ENCODE measurements at regions not wholly inside any gene's neighbourhood (a gene's known extent, or its start where the extent isn't known, plus 50 kb on each side); places are given as distances from the start of the nearest gene placed in this dataset.

GRCh38 chr9:127553793-127554192 lies 58.3 kb upstream of the STXBP1 start:
- WGBS, 3 donors, result 71 to 93% (median 90%) methylated on average over 4 of the region's 4 CpGs
- H3K27ac ChIP-seq (ENCODE audit: low read depth, low read length), result no peak overlapping the region

GRCh38 chr9:127554966-127555839 lies 56.9 kb upstream of the STXBP1 start:
- 72 to 78% (median 75%) methylated on average over 15 of the region's 15 CpGs for WGBS, 3 donors
- H3K27ac ChIP-seq (ENCODE audit: low read depth, low read length), result peak overlapping the region; percentile 46

GRCh38 chr9:127555840-127556820 lies 55.9 kb upstream of the STXBP1 start:
- 29 to 36% (median 35%) methylated on average over 11 to 13 of the region's 13 CpGs for WGBS, 3 donors
- peak overlapping the region; percentile 46 for H3K27ac ChIP-seq (ENCODE audit: low read depth, low read length)

- WGBS, 3 donors, result 56 to 58% (median 57%) methylated on average over 4 of the region's 4 CpGs
- no peak overlapping the region for H3K27ac ChIP-seq (ENCODE audit: low read depth, low read length)
These were observed 55.2 kb upstream of the STXBP1 start for GRCh38 chr9:127556871-127557270.

GRCh38 chr9:127557466-127557869 lies 54.6 kb upstream of the STXBP1 start:
- WGBS, 3 donors, result 2 to 14% (median 6%) methylated on average over 5 of the region's 5 CpGs
- H3K27ac ChIP-seq (ENCODE audit: low read depth, low read length), result no peak overlapping the region

GRCh38 chr9:127557998-127558546 lies 54.0 kb upstream of the STXBP1 start:
- 37 to 61% (median 48%) methylated on average over 11 of the region's 11 CpGs for WGBS, 3 donors
- no peak overlapping the region for H3K27ac ChIP-seq (ENCODE audit: low read depth, low read length)

GRCh38 chr9:127558581-127559246 lies 53.4 kb upstream of the STXBP1 start:
- H3K27ac ChIP-seq (ENCODE audit: low read depth, low read length), result no peak overlapping the region
- 52 to 77% (median 71%) methylated on average over 9 of the region's 9 CpGs for WGBS, 3 donors

GRCh38 chr9:127559247-127559680 lies 52.8 kb upstream of the STXBP1 start:
- 66 to 78% (median 77%) methylated on average over 5 of the region's 5 CpGs for WGBS, 3 donors
- no peak overlapping the region for H3K27ac ChIP-seq (ENCODE audit: low read depth, low read length)

GRCh38 chr9:127561491-127562278 lies 50.4 kb upstream of the STXBP1 start:
- WGBS, 3 donors, result 19 to 35% (median 31%) methylated on average over 17 of the region's 17 CpGs
- H3K27ac ChIP-seq (ENCODE audit: low read depth, low read length), result peak overlapping the region; percentile 69
